Thyroid gland (tissue), 4 donors: ENCODE measurements at regions not wholly inside any gene's neighbourhood (a gene's known extent, or its start where the extent isn't known, plus 50 kb on each side); places are given as distances from the start of the nearest gene placed in this dataset.

Experiments
- CTCF ChIP-seq, 6 experiments: fragments of 200-600 bp in 3 of 6; fragments of 450-650 bp in 3 of 6; sonication (generic) in 3 of 6; IDR thresholded peaks; one replicate each; pipeline ENCODE4 v1.5.1; 2016 to 2019; ENCODE audit warnings: antibody characterized with exemption in 6 of 6, mild to moderate bottlenecking in 2 of 6, inconsistent platforms in 1 of 6, moderate library complexity in 1 of 6
- POLR2A ChIP-seq, 2 donors: fragments of 450-650 bp; IDR thresholded peaks; one replicate each; pipeline ENCODE4 v1.6.1; 2017; ENCODE audit warnings: antibody characterized with exemption in 2 of 2, mild to moderate bottlenecking in 2 of 2, moderate library complexity in 1 of 2

DNA sequence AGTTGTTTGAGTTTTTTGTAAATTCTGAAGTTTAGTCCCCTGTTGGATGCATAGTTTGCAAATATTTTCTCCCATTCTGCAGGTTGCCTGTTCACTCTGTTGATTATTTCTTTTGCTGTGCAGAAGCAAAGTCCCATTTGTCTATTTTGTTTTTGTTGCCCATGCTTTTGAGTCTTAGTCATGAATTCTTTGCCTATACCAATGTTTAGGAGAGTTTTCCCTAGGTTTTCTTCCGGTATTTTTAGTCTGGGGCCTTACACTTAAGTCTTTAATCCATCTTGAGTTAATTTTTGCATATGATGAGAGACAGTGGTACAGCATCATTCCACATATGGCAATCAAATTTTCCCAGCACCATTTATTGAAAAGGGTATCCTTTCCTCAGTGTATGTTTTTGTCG, 405.8 kb upstream of the RPS6KA3 start:
- TF ChIP-seq CTCF (IDR thresholded peaks at IDR 0.05) (no peak), POLR2A (IDR thresholded peaks at IDR 0.05) (no peak)
